OCI-LY3 (cell line): ENCODE measurements at regions not wholly inside any gene's neighbourhood (a gene's known extent, or its start where the extent isn't known, plus 50 kb on each side); places are given as distances from the start of the nearest gene placed in this dataset.

Experiments
- H2AFZ ChIP-seq: fragments of 200-600, 300-600 bp; shearing (Covaris generic); 2 replicates; pipeline ENCODE4 v1.6.0; 2014; ENCODE audit warnings: antibody characterized with exemption, low read depth, low read length
- H3K27ac ChIP-seq: fragments of 200-600, 300-600 bp; sonication (generic); 2 replicates; pipeline ENCODE4 v1.5.1; 2014; ENCODE audit warnings: mild to moderate bottlenecking, low read length, moderate library complexity, mixed read lengths
- H3K27me3 ChIP-seq: fragments of 200-600, 300-600 bp; sonication (generic); 2 replicates; pipeline ENCODE4 v1.6.1; 2014; ENCODE audit warnings: low read depth, low read length, mixed read lengths
- H3K36me3 ChIP-seq: fragments of 200-600, 300-600 bp; sonication (generic); replicated peaks from 2 replicates; pipeline ENCODE3; 2014; ENCODE audit warnings: low read depth, low read length, mixed read lengths
- H3K4me1 ChIP-seq: fragments of 300-600, 200-600 bp; sonication (generic); 2 replicates; pipeline ENCODE4 v1.6.1; 2014; ENCODE audit warnings: low read length, mixed read lengths
- H3K4me2 ChIP-seq: fragments of 200-600, 300-600 bp; sonication (generic); 2 replicates; pipeline ENCODE4 v1.6.1; 2014; ENCODE audit warnings: low read length, mixed read lengths
- H3K4me3 ChIP-seq: fragments of 300-600, 200-600 bp; sonication (generic); 2 replicates; pipeline ENCODE4 v1.5.1; 2014; ENCODE audit warnings: antibody characterized with exemption, mild to moderate bottlenecking, low read length, moderate library complexity
- H3K79me2 ChIP-seq: fragments of 300-600, 200-600 bp; shearing (Covaris generic); 2 replicates; pipeline ENCODE4 v1.6.1; 2014; ENCODE audit warnings: mild to moderate bottlenecking, low read length, mixed read lengths
- H3K9ac ChIP-seq: fragments of 300-600, 200-600 bp; shearing (Covaris generic); 2 replicates; pipeline ENCODE4 v1.6.0; 2014; ENCODE audit warnings: mild to moderate bottlenecking, low read length, moderate library complexity
- H3K9me3 ChIP-seq: fragments of 200-600, 300-600 bp; shearing (Covaris generic); 2 replicates; pipeline ENCODE4 v1.6.1; 2014; ENCODE audit warnings: low read length, mixed read lengths; ENCODE audit not compliant: insufficient read depth
- H4K20me1 ChIP-seq: fragments of 200-600, 300-600 bp; sonication (generic); 2 replicates; pipeline ENCODE4 v1.6.1; 2016; ENCODE audit warnings: low read length, mixed read lengths; ENCODE audit not compliant: insufficient read depth
- CTCF ChIP-seq: fragments of 200-600, 300-600 bp; sonication (generic); IDR thresholded peaks from 2 replicates; pipeline ENCODE4 v1.5.1; 2014; ENCODE audit warnings: antibody characterized with exemption, low read length, low read depth
- EZH2phosphoT487 ChIP-seq: fragments of 200-600 bp; shearing (Covaris generic); IDR thresholded peaks from 2 replicates; pipeline ENCODE4 v1.6.1; 2018; ENCODE audit warnings: antibody characterized with exemption, mixed run types, low read depth

DNA sequence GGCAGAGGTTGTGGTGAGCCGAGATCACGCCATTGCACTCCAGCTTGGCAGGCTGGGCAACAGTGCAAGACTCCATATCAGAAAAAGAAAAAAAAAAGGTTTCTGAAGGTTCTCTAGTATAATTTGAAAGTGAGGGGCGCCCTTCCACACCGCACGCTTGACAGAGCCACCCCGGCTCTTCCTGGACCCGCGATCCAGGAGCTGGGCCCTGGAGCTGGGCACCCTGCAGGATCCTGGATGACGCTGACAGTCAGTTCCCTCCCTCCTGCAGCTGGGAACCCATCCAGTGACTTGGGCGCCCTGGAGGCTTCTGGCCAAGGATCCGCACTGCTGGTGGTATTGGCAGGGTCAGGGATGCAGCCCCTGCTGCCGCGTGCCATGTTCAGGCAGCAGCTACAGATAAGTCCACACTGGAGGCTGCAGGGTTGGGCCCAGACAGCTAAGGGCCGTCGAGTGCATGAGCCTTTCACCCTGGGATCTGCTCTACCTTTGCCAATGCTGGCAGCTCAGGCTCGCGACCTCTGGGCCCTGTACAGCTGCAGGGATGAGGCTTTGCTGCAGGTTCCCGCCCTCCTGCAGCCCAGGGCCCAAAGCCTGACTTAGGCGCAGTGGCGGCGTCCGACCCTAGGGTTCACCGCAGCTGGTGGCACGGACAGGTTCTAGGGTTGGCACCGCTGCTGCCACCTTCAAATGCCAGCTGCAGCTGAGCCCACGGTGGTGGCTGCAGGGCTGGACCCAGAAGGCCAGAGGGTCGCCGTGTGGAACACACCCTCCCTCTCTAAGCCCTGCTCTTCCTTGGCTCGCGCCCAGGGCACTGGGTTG lies 110.2 kb downstream of the OR13A1 start:
- no peak overlapping the region for H3K27ac ChIP-seq
- H3K79me2 ChIP-seq, result no peaks in the 10 kb centered on the region
- H3K9ac ChIP-seq, result no peak overlapping the region
- TF ChIP-seq EZH2phosphoT487 (no peak), CTCF (no peak)
- H3K4me3 ChIP-seq, result no peak overlapping the region
- no peaks in the 10 kb centered on the region for H4K20me1 ChIP-seq
- no peaks in the 10 kb centered on the region for H3K9me3 ChIP-seq
- no peaks in the 10 kb centered on the region for H3K27me3 ChIP-seq
- H3K4me2 ChIP-seq, result no peak overlapping the region
- no peaks in the 10 kb centered on the region for H3K4me1 ChIP-seq
- no peaks in the 10 kb centered on the region for H3K36me3 ChIP-seq
- H2AFZ ChIP-seq, result no peak overlapping the region

DNA sequence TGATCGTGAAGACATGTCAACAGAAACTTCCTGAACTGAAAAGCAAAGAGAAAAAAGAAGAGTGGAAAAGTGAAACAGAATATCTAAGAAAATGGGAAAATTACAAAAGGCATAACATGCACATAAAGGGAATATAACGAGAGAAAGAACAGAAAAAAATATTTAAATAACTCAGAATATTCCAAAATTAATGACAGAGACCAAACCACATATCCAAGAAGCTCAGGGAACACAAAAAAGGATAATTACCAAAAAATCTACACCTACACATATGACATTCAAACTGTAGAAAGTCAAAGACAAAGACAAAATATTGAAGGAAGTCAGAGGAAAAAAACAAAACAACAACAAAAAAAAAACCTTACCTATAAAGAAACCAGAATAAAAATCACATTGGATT lies 105.5 kb downstream of the OR13A1 start:
- H3K4me2 ChIP-seq, result no peak overlapping the region
- H3K4me3 ChIP-seq, result no peak overlapping the region
- no peaks in the 10 kb centered on the region for H4K20me1 ChIP-seq
- no peak overlapping the region for H2AFZ ChIP-seq
- H3K27ac ChIP-seq, result no peak overlapping the region
- H3K9ac ChIP-seq, result no peak overlapping the region
- no peaks in the 10 kb centered on the region for H3K36me3 ChIP-seq
- no peak for TF ChIP-seq CTCF
- TF ChIP-seq EZH2phosphoT487, result no peak
- no peaks in the 10 kb centered on the region for H3K79me2 ChIP-seq
- H3K9me3 ChIP-seq, result no peaks in the 10 kb centered on the region
- no peaks in the 10 kb centered on the region for H3K4me1 ChIP-seq
- no peaks in the 10 kb centered on the region for H3K27me3 ChIP-seq

DNA sequence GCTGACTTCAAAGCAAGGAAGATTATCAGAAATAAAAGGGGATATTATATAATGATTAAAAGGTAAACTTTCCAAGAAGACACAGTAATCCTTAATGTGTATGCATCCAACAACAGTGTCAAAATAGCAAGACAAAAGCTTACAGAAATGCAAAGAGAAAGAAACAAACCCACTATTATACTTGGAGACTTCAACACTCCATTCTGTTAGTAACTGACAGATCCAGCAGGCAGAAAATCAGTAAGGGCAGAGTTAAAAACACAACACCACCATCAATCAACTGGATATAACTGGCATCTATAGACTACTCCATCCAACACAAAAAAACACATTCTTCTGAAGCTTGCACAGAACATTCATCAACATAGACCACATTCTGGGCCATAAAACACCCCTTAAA lies 103.8 kb downstream of the OR13A1 start:
- Histone ChIP-seq H2AFZ (no peak overlapping the region), H3K79me2 (no peaks in the 10 kb centered on the region), H3K4me1 (no peaks in the 10 kb centered on the region), H3K27me3 (no peaks in the 10 kb centered on the region), H4K20me1 (no peaks in the 10 kb centered on the region), H3K4me2 (no peak overlapping the region), H3K36me3 (no peaks in the 10 kb centered on the region), H3K9me3 (no peaks in the 10 kb centered on the region), H3K9ac (no peak overlapping the region), H3K4me3 (no peak overlapping the region), H3K27ac (no peak overlapping the region)
- TF ChIP-seq CTCF, result no peak
- TF ChIP-seq EZH2phosphoT487, result no peak

DNA sequence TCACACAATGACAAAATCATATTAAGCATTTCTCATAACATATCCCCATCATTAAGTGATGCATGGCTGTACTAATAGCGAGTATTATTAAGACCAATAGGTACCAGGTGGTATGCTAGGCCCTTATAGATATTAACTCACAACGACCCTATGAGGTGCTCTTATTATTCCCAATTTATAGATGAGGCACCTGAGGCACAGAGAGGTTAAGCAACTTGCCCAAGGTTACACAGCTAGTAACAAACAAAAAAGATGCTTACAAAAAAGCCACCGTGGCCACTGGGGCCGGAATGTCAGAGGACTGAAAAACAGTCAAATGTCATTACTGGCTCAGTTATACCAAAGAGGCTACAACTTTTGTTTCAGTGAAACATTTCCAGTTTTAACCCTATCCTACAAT lies 96.0 kb downstream of the OR13A1 start:
- Histone ChIP-seq H3K27ac (no peak overlapping the region), H2AFZ (no peak overlapping the region), H3K36me3 (no peaks in the 10 kb centered on the region), H3K4me2 (no peak overlapping the region), H3K27me3 (no peaks in the 10 kb centered on the region), H3K79me2 (no peaks in the 10 kb centered on the region), H3K9ac (no peak overlapping the region), H3K9me3 (no peaks in the 10 kb centered on the region), H3K4me1 (no peaks in the 10 kb centered on the region), H3K4me3 (no peak overlapping the region), H4K20me1 (no peaks in the 10 kb centered on the region)
- TF ChIP-seq CTCF (no peak), EZH2phosphoT487 (no peak)
